Fibroblast of gingiva (primary cell): ENCODE measurements at regions not wholly inside any gene's neighbourhood (a gene's known extent, or its start where the extent isn't known, plus 50 kb on each side); places are given as distances from the start of the nearest gene placed in this dataset.
A peak's percentile ranks its signal among the peaks of the same experiment; 100 is the strongest.

Source experiments
- DNase-seq: peaks from one replicate; pipeline ENCODE4 v3.0.0-alpha.2; 2011; ENCODE audit warnings: low read depth

- no peak for DNase-seq
Observed at GRCh38 chr3:189455641-189456417, 175.4 kb upstream of the TP63 start.

- DNase-seq: no peak
Observed at GRCh38 chr3:189457201-189457607, 174.0 kb upstream of the TP63 start.

GRCh38 chr3:189457631-189458412 lies 173.4 kb upstream of the TP63 start:
- no peak for DNase-seq

GRCh38 chr3:189458528-189458927 lies 172.7 kb upstream of the TP63 start:
- peak; percentile 9 for DNase-seq

- no peak for DNase-seq
Observed at GRCh38 chr3:189459231-189459630, 172.0 kb upstream of the TP63 start.

- no peak for DNase-seq
Observed at GRCh38 chr3:189460511-189460910, 170.7 kb upstream of the TP63 start.

- DNase-seq: no peak
Observed at GRCh38 chr3:189464799-189465198, 166.4 kb upstream of the TP63 start.

GRCh38 chr3:189466004-189466403 lies 165.2 kb upstream of the TP63 start:
- no peak for DNase-seq

GRCh38 chr3:189467451-189467850 lies 163.7 kb upstream of the TP63 start:
- no peak for DNase-seq

- DNase-seq: no peak
Observed at GRCh38 chr3:189474944-189475343, 156.2 kb upstream of the TP63 start.

GRCh38 chr3:189477614-189478013 lies 153.6 kb upstream of the TP63 start:
- no peak for DNase-seq

GRCh38 chr3:189486556-189486955 lies 144.6 kb upstream of the TP63 start:
- DNase-seq: no peak

GRCh38 chr3:189488241-189488767 lies 142.9 kb upstream of the TP63 start:
- no peak for DNase-seq

- no peak for DNase-seq
Observed at GRCh38 chr3:189490337-189490736, 140.9 kb upstream of the TP63 start.

GRCh38 chr3:189490749-189491148 lies 140.4 kb upstream of the TP63 start:
- DNase-seq: no peak

GRCh38 chr3:189491831-189492230 lies 139.4 kb upstream of the TP63 start:
- DNase-seq: no peak

GRCh38 chr3:189493271-189493670 lies 137.9 kb upstream of the TP63 start:
- DNase-seq: no peak

GRCh38 chr3:189494632-189495031 lies 136.6 kb upstream of the TP63 start:
- no peak for DNase-seq

- DNase-seq: no peak
Observed at GRCh38 chr3:189496375-189497138, 134.6 kb upstream of the TP63 start.

GRCh38 chr3:189498995-189499704 lies 132.0 kb upstream of the TP63 start:
- DNase-seq: no peak

- no peak for DNase-seq
Observed at GRCh38 chr3:189500299-189500698, 130.9 kb upstream of the TP63 start.
